GM21619 (cell line): ENCODE measurements at regions not wholly inside any gene's neighbourhood (a gene's known extent, or its start where the extent isn't known, plus 50 kb on each side); places are given as distances from the start of the nearest gene placed in this dataset.

Experiments
- ATAC-seq: cut with Tn5 transposase; IDR thresholded peaks from one replicate; pipeline ENCODE4 v1.9.1; 2021; ENCODE audit not compliant: unreplicated experiment

DNA sequence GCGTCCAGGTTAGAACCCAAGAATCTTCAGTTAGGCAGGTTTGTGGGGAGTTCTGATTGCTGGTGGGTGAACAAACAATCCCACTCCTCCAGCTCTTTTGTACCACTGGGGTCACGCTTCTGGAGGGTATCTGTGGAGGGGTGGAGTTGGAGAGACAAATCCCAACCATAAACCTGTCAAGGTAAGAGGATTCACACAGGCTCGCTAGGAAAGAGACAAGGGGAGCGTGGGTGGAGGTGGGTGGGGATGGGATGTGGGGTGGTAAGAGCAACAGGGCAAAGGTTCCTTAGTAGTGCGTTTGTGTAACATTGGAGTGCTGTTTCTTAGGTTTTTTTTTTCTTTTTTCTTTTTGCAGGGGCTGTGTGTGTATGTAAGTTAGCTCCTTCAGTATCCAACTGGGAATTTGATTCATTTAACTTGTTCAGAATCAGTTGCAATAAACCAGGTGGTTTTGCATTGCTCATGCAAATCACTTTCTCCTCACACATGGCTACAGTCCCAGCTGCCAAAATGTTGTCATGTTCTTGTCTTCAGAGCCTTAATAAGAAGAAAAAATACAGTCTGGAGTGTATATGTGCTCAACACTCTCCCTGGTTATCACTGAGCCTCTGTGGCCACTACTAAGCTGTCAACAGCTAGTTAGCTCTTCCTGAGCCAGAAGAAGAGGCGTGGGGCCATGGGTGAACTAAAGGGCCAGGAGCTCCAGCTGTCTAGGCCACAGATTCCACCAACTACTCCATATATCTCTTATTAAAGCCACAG is 164.0 kb upstream of the RAD23B start:
- ATAC-seq: no peak

DNA sequence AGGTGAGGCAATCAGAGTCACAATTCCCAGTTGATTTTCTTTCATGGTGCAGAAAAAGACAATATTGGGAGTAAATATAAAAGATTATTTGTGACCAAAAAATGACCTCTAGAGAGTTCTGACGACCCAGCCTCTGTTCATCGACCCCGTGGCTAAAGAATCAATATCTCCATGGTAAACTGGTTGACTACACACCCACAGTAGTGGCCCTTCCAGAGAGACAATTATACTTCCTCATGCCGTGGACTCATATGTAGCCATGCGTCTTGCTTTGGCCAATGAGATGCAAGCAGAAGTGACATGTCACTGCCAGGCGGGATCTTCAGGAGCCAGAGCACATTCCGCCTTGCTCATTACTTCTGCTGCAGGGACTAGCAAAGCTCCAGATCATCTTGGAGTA is 163.3 kb upstream of the RAD23B start:
- no peak for ATAC-seq

DNA sequence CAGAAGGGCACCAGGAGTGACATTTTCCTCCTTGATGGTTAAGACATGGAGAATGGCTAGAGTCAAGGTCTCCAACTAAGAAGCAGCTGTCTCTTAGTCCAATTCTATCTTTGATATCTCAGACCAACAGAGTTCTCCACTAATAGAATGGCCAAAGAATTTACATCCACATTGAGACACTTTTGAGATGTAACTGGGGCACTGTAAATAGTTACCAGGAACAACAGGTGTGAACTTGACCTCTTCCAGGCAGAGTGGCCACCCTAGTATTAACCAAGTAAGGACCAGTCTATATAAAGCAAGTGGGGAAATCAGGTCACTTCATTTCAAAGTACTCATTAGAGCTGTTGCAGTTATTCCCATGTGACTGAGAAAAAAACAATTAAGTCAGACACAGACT is 159.7 kb upstream of the RAD23B start:
- ATAC-seq: no peak

DNA sequence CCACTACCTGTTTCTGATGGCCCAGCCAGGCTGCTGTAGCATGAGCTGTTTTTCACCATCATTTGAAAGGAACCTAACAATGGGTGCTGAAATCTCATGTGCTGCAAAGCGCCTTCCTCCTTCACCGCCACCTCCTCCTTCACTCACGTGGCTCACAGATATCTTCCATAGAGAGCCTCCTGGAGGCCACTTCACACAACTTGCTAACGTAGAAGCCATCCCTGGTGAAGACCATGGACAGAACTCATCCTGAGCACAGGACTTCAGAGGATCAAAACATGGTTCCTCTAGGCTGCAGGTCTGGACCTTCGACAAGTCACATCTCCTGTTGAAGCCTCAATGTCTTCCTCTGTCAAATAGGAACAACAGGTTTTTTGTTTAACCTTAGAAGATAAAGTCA is 155.5 kb upstream of the RAD23B start:
- ATAC-seq: no peak

DNA sequence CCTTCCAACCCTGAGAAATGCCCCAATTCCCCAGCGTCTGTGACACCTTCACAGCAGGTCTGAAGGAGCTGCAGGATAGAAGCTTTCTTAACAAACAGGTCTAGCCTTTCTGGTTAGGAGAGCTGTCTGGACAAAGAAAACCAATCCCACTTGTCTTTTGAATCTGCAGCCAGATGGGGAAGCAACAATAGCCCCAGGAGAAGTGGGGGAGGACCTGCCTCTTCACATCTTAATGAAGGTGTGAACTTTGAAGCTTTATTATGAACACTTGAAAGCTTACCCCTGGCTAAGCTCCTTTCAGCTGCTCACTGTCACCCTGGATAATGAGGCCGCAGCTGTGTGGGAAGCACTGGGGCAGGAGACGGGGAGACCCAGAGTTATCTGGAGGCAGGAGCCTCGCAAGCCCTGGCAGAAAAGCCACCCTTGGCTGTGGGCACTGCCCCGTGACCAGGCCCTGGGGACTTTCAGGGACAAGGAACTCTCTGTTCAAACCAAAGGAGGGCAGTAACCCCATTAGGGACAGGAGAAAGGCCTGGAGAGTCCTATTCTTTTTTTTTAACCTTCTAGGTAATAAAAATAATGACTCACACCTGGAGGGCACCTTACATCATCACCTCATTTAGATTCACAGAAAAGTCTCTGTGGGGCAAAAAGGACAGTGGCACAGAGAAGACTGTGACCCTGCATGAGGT is 151.8 kb upstream of the RAD23B start:
- no peak for ATAC-seq

DNA sequence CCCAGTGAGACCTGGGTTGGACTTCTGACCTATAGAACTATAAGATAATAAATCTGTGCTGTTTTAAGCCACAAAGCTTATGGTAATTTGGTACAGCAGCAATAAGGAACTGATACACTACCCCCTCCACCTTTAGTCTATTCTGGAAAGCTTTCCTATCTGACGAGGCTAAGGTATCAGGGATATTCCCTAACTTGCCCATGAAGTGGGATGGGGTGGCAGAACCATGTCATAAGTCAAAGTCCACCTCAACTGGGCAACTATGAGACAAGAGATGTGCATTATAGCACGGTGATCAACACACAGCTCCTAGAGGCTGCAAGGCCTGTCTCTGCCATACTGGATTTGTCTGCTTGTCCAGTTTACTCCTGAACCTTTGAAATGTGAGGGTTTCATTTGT is 146.8 kb upstream of the RAD23B start:
- no peak for ATAC-seq

DNA sequence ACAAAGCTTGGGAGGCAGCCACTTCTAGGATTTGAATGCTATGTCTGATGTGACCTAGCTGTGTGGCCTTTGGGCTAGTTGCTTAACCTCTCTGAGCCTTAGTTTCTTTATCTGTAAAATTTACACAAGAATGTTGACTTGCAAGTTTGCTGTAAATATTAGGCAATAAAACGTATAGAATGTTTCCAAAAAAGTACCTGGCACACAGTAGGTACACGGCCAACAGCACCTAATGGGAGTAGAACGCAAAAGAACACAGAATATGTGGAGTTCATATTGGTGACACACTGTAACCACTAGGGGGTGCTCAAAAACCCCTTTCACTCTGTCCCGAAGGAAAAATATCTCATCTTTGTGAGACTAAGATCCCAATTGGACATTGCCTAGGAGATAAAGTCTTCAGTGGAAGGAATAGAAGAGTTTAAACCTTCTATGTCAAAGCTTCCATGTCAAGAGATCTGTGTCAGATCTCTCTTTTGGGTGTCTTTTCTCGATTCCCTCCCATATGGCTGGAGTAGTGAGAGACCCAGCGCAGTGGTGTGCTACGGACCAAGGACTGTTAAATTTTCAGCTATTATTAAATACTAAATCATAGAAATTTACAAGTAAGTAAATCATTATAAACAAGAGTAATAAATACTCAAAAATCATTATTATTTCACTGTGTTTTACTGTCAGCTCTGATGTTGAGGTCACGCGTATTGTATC is 145.4 kb upstream of the RAD23B start:
- ATAC-seq: no peak

DNA sequence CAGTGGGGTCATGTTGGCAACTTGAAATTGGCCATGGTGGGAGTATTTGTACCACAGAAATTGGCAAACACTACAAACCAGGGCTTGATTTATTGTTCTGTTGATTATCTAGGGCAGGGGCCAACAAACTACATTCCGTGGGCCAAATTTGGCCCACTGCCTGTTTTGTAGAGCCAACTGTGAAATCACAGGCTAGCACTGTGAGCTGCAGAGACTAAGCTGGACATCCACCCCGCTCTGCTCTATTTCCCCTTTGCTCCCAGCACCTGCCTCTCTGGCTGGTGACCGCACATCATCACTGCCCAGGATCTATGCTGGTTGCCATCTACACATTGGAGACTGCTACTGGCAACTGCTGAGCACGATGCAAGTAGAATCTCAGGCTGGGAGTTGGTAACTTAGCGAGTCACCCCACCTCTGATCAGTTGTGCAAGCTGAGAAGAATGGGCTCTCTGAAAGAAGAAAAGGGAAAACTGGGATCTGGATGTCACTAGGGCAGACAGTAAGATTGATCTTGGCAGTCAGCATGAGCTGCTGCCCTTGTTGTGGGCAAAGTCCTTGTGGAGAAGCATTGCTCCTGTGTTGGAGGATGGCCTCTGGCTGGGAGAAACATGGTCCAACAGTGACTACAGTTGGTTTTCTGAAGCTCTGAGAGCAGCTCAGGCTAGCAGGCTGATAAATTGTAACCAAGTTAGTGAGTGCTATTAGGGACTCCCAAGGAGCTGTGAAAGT is 144.7 kb upstream of the RAD23B start:
- no peak for ATAC-seq

DNA sequence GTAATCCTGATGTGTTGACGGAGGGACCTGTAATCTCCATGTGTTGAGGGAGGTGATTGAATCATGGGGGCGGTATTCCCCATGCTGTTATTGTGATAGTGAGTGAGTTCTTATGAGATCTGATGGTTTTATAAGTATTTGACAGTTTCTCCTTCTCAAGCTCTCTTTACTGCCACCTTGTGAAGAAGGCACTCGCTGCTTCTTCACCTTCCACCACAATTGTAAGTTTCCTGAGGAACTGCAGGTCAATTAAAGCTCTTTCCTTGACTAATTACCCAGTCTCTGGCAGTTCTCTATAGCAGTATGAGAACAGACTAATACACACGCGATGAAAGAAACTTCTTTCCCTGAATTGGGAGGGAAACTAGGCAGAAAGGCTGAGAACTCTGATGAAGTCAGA is 141.1 kb upstream of the RAD23B start:
- ATAC-seq: no peak

DNA sequence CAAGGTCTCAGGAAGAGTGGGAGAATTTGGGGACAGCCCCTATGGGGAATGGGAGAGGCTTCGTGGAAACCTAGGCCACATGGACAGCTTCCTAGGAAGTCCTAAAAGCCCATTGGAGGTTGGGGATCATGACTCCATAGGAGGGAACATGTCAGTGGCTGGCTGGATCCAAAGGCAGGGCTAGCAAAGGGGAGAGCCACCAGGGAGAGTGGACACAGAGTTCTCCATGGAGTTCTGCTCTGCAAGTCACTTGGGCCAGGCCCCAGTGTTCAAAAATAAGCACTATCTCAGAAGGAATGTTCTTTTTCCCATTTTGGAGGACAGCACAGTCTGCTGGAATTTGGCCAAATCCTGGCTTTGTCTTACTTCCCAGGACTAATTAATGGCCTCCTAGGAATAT is 140.6 kb upstream of the RAD23B start:
- no peak for ATAC-seq

DNA sequence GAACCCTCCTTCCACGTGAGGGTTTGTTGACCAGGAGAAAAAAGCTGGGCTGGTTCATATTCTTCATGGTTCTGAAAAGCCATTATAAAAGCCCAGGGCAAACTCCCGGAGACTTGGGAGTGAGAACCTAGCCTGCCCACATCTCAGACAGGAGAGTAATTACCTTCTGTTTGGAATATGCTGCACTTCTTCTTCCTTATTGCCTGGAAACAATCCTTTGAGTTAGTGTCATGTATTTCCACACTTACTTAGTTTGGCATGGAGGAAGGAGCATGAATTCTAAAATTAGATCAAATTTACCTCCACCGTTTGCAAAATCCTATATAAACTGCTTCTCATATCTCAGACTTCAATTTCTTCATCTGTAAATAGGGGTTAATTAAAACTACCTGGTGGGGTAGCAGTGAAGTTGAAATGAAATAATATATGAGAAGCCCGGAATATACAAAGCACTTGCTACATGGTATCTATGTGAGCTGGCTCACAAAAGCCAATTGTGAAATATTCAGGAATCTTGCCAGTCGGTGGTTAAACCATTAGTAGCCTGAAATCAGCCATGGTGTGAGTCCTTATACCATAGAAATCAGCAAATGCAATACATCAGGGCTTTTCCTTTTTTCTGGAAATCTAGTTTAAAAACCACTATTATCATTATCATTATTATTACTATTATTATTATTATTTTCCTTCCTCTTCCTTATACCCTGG is 140.0 kb upstream of the RAD23B start:
- no peak for ATAC-seq

DNA sequence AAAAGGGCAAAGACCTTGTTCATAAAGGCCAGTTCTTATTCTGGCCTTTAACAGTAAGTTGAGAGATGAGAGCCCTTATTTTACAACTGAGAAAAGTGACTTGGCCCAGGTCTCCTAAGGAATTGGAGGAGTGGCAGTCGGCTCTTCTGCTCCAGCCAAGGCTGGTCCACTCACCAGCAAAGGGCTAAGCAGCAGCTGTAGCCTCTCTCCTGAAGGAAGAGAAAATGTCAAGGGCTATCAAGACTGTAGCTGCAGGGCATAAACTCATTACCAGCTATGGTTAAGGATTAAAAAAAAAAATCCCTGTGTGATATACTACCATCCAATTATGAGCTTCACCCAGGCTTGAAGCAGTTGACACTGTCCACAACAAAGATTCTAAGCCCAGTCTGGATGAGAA is 138.6 kb upstream of the RAD23B start:
- ATAC-seq: no peak

DNA sequence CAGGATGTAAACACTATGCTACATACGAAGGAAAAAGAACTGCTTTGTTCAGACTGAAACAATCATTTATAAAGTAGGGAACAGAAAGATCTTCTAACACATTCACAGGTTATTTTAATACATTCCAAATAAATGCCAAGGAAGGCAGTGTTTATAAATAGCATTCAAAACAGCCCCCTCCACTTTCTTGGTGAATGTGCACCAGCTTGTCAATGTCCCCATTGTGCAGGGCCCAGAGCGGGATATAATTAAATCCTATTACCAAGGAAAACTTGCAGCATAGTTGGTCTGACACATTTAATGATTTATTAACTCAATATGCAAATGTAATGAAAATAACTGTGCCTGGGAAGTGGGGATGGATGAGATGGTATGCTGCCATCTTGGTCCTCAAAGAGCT is 135.9 kb upstream of the RAD23B start:
- no peak for ATAC-seq

DNA sequence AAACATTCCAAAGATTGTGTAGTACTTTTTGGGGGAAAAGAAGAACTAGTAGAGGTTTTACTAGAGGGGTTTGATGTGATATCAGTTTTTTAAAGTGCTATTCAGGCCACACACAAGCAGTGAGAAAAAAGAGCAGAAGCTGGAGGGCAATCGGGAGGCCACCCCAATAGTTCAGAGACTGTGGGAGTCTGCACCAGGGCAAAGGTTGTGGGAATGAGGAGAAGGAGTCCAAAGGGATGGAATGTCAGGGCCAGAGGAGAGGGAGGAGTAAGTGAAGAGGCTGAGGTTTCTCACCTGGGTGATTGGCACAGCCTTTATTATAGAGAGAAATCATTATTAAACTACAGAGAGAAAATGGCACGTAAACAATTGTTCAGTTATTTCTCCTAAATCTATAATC is 134.9 kb upstream of the RAD23B start:
- ATAC-seq: no peak

DNA sequence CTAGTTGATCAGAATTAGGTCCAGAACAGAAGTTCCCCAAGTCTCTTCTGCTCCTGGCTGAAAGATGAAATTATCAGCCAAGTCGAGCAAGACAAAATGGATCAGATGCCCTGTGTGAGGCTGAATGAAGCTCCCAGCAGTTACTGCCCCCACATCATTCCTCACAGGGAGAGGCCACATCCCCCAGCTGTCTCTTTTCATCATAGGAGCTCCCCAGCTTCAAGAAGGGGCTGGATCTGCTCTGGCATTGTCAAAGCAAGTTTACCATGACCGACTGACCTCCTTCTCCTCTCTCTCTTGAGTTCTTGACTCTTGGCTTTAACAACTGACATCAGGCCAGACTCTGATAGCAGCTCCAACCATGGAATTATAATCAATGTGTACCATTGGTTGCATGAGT is 133.3 kb upstream of the RAD23B start:
- ATAC-seq: no peak

DNA sequence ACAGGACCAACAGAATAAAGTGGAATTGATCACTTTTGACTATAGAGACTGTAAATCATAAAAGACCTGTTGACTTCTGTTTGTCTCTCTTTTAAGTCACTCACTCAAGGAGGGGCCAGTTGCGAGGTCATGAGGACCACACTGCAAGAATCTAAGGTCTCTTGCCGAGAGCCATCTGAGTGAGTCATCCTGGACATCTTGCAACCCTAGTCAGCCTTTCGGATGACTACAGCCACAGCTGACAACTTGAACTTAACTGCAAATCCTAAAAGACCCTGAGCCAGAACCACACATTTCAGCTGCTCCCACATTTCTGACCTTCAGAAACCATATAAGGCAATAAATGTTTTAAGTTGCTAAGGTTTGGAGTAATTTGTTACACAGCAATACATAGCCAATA is 129.7 kb upstream of the RAD23B start:
- no peak for ATAC-seq

DNA sequence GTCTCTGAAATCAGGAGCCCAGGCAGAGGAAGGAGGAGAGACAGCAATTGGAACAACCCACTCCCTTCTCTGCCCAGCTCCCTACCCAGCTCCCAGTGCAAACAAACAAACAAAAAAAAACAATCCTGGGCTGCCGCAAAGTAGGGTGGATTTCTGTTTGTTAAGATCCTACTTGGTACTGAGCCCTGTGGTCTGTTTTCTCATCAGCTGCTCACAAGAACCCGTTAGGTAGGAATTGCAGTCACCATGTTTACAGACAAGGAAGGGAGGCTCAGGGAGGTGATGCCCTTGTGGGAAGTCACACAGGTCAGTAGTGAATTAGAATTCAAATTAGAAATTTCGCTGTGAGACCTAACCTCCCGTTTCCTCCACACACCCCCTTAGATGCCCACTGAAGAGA is 128.8 kb upstream of the RAD23B start:
- no peak for ATAC-seq

DNA sequence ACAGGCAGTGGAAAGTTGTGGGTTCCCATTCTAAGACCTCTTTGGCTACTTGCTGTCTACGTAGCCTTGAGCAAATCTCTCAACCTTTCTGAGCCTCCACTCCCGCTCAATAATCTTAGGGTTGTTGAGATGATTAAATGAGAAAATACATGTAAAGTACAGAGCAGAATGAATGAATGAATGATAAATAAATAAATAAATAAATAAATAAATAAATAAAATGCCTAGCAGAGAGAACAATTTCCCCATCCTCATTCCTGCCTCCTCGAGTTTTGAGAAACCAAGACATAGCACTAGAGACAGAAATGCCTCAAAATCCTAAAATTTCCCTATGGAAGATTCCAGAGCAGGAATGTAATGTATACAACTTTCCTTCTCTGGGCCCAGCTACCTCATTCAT is 128.3 kb upstream of the RAD23B start:
- no peak for ATAC-seq

DNA sequence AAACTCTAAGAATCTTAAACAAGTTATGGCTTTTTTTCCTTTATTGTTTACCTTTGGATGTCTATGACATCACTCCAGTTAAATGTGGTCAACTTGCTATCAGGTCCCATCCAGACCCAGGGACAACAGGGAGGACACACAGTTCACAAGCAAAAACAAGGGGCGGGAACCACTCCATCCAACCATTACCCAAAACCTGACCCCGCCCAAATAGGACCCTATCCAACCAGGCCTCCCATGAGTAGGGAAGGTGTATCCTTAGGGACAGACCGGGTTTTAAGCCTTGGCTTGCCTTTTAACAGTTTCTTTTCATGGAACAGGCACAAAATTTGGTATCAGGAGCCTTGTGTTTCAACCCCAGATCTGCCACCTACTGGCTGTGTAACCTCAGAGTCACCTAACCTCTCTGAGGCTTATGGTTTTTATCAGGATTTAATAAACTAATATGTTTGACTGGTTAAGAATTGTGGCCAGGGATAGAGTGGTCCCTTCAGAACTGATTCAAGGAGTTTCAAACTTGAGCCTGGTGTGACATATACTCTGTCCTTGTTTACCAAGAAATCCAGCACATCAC is 127.7 kb upstream of the RAD23B start:
- ATAC-seq: no peak

DNA sequence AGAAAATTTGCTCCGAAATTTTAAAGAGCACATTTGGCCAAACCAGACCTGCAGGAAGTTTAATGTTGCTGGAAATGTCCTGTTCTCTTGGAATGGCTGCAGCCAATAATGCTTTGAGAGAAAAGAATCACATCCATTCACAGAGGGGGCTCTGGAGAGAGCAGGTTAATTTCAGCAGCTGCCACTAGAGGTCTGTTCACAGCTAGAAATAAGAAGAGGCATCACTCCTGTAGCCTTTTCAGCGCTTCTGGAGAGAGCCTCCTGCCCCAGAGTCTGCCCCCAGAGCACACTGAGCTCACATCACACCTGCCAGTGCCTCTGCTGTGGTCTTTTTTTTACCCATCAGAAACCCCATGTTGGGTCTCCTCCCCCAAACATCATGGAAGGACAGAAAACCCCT is 124.8 kb upstream of the RAD23B start:
- peak; percentile 78 for ATAC-seq

DNA sequence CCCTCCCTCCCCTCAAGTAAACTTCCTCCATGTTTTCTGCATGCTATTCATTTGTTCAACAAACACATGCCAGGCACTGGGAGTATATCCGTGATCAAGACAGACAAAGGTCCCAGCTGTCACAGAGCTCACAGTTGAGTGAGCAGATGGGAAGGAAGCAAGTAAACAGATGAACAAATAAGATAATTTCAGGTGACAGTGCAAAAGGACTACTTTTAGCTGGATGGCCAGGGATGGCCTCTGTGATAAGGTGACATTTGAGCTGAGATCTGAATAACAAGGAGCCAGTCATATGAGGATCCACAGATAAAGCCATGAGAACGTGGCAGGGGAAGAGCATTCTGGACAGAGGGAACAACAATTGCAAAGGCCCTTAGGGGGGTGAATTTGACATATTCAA is 121.7 kb upstream of the RAD23B start:
- no peak for ATAC-seq
